K562 (cell line): ENCODE measurements at regions not wholly inside any gene's neighbourhood (a gene's known extent, or its start where the extent isn't known, plus 50 kb on each side); places are given as distances from the start of the nearest gene placed in this dataset.

ENCODE experiments used
- ATAC-seq: fragments of 200-7000 bp; cut with Tn5 transposase; 3 replicates; pipeline ENCODE4 v1.9.1; 2020; ENCODE audit warnings: moderate library complexity
- BruUV-seq: library from RNA; stranded (reverse); fragments of 400-500 nt; replicated peaks from 2 replicates; lab custom pipeline; 2021; lab: Mats Ljungman, UMichigan
- CTCF ChIA-PET: fragments of 300-600 bp; formaldehyde crosslinking; extraction: SDS; loops from one replicate; lab custom pipeline; 2021; ENCODE audit warnings: low intra/inter-chr PET ratio; lab: Yijun Ruan, JAX
- POLR2A ChIA-PET: fragments of 300-600, 350-650 bp; sonication (Branson Sonifier 250); formaldehyde crosslinking; extraction: SDS; loops from one replicate; lab custom pipeline; 2021; ENCODE audit warnings: antibody characterized with exemption, inconsistent platforms; lab: Yijun Ruan, JAX
- DNase-seq, 4 experiments: peaks; one replicate each; pipeline versions ENCODE4 v3.0.0 to v3.0.0-alpha.2; 2011 to 2018; ENCODE audit warnings: low spot score in 3 of 4, mixed read lengths in 3 of 4; ENCODE audit errors: extremely low read depth in 1 of 4
- FAIRE-seq: peaks from 2 replicates; lab custom pipeline; 2011; peaks lifted over from hg19 to GRCh38; lab: Jason Lieb, UNC
- H2AFZ ChIP-seq: 2 replicates; pipeline ENCODE4 v1.6.0; 2011; ENCODE audit warnings: low read depth, low read length, control low read depth, inconsistent platforms
- H3K27ac ChIP-seq: fragments of 200-600 bp; 3 replicates; pipeline ENCODE4 v1.8.0; 2011; ENCODE audit warnings: low read depth, mild to moderate bottlenecking, control low read depth, inconsistent platforms, low read length, moderate library complexity, mixed read lengths; ENCODE audit errors: extremely low read depth
- H3K27me3 ChIP-seq, 2 experiments: fragments of 300-600 bp in 1 of 2; 2 replicates in 1 of 2; 3 replicates in 1 of 2; pipeline versions ENCODE4 v1.6.0 to v1.8.0; 2011; ENCODE audit warnings: inconsistent platforms in 2 of 2, low read length in 2 of 2, mild to moderate bottlenecking in 1 of 2, mixed read lengths in 1 of 2, moderate library complexity in 1 of 2; ENCODE audit not compliant: control insufficient read depth in 2 of 2, insufficient read depth in 2 of 2
- H3K36me3 ChIP-seq: fragments of 300-600 bp; 3 replicates; pipeline ENCODE4 v1.8.0; 2011; ENCODE audit warnings: mild to moderate bottlenecking, low read length, inconsistent platforms; ENCODE audit not compliant: control insufficient read depth, insufficient read depth
- H3K4me1 ChIP-seq, 2 experiments: fragments of 200-600 bp in 1 of 2; replicated peaks in 1 of 2; 2 replicates in 1 of 2; 3 replicates in 1 of 2; pipeline versions ENCODE4 v1.5.1 to v1.8.0; 2011; ENCODE audit warnings: inconsistent platforms in 2 of 2, low read length in 2 of 2, mild to moderate bottlenecking in 1 of 2, mixed read lengths in 1 of 2, moderate library complexity in 1 of 2; ENCODE audit not compliant: control insufficient read depth in 2 of 2, insufficient read depth in 2 of 2
- H3K4me2 ChIP-seq: 2 replicates; pipeline ENCODE4 v1.6.1; 2011; ENCODE audit warnings: low read length, control low read depth, inconsistent platforms, mixed read lengths; ENCODE audit not compliant: insufficient read depth
- H3K4me3 ChIP-seq: fragments of 200-600 bp; sonication (generic), shearing (Covaris generic); 2 replicates; pipeline ENCODE4 v1.5.1; 2016; ENCODE audit warnings: control low read depth, inconsistent platforms
- H3K79me2 ChIP-seq: fragments of 200-600 bp; 3 replicates; pipeline ENCODE4 v1.8.0; 2011; ENCODE audit warnings: low read length, inconsistent platforms; ENCODE audit not compliant: control insufficient read depth, insufficient read depth
- H3K9ac ChIP-seq, 2 experiments: 2 replicates each; pipeline versions ENCODE4 v1.6.0 to v1.6.1; 2011; ENCODE audit warnings: low read depth in 2 of 2, low read length in 2 of 2, control low read depth in 1 of 2, inconsistent platforms in 1 of 2, mild to moderate bottlenecking in 1 of 2, mixed read lengths in 1 of 2; ENCODE audit not compliant: insufficient read depth in 1 of 2
- H3K9me1 ChIP-seq: one replicate; pipeline ENCODE4 v1.6.0; 2011; ENCODE audit warnings: inconsistent platforms, mild to moderate bottlenecking, low read length, moderate library complexity; ENCODE audit not compliant: control insufficient read depth, insufficient read depth
- H3K9me3 ChIP-seq: replicated peaks from 2 replicates; pipeline ENCODE4 v1.5.1; 2011; ENCODE audit warnings: low read depth, low read length, inconsistent platforms; ENCODE audit not compliant: control insufficient read depth, insufficient read depth
- H4K20me1 ChIP-seq: replicated peaks from 2 replicates; pipeline ENCODE4 v1.6.1; 2011; ENCODE audit warnings: low read length, inconsistent platforms, mixed read lengths; ENCODE audit not compliant: control insufficient read depth, insufficient read depth
- HNRNPK ChIP-seq: fragments of 200-400 bp; formaldehyde crosslinking; IDR thresholded peaks from one replicate; pipeline ENCODE4 v1.6.1; 2018; ENCODE audit warnings: mild to moderate bottlenecking, low read depth, low read length; ENCODE audit not compliant: poor library complexity, severe bottlenecking
- PCBP1 ChIP-seq: fragments of 200-400 bp; formaldehyde crosslinking; IDR thresholded peaks from 2 replicates; pipeline ENCODE4 v1.6.1; 2018; ENCODE audit warnings: mild to moderate bottlenecking, low read depth, low read length; ENCODE audit not compliant: poor library complexity, severe bottlenecking
- TAF1 ChIP-seq: IDR thresholded peaks from 2 replicates; pipeline ENCODE4 v1.6.1; 2011; ENCODE audit warnings: mild to moderate bottlenecking, low read length, moderate library complexity; ENCODE audit not compliant: insufficient read depth, control insufficient read depth, severe bottlenecking; ENCODE audit errors: extremely low read depth
- TSC22D4 ChIP-seq: fragments of 450-650 bp; IDR thresholded peaks from 2 replicates; pipeline ENCODE4 v1.6.1; 2016; ENCODE audit warnings: missing genetic modification characterization, missing biosample characterization, control low read depth
- ZBTB1 ChIP-seq: sonication (generic); formaldehyde crosslinking; IDR thresholded peaks from 2 replicates; pipeline ENCODE4 v1.8.1; 2023; ENCODE audit warnings: missing genetic modification reagents, low read depth, mild to moderate bottlenecking, borderline replicate concordance
- WGBS: fragments of 100-300 bp; shearing (Covaris generic); methylation state at CpG from one replicate; pipeline ENCODE4 v1.1.6; 2016; ENCODE audit warnings: low coverage, mixed read lengths; ENCODE audit not compliant: insufficient coverage; ENCODE audit errors: missing lambda C conversion rate; 5-methylcytosine and 5-hydroxymethylcytosine counted together
- in situ Hi-C: fragments of 300-500 bp; cut with MboI; formaldehyde crosslinking; loops from 4 replicates; pipeline ENCODE4 v1.15.0; 2018; ENCODE audit warnings: inconsistent platforms, mixed read lengths
- intact Hi-C: fragments of 100-400 bp; cut with micrococcal nuclease; formaldehyde crosslinking; loops from 2 replicates; pipeline ENCODE4 v1.14.2; 2022

DNA sequence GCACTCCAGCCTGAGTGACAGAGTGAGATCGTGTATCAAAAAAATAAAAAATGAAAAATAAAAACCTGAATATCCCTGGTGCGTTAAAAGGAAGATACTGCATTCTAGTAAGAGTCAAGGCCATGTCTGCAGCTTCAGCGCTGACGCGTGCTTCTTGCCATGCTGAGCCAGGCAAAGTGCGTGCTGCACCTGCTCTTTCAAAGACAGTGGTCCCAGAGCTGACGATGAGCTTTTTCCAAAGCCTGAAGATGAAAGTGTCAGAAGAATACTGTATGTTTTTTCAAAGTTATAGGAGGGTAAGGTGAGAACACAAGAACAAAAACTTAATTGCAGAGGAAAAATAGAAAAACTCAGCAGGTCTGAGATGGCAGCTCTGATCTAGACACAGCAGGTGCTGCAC, 115.1 kb downstream of the RNASET2 start:
- TF ChIP-seq ZBTB1 (CRISPR knock-in tag) (0 out of 2 replicates have a peak, but pooled peaks have one; percentile 35), TSC22D4 (tag) (no peak)
- Histone ChIP-seq H3K36me3 (no peaks in the 10 kb centered on the region), H3K4me2 (no peak overlapping the region), H3K4me3 (no peak overlapping the region), H3K79me2 (no peaks in the 10 kb centered on the region), H3K9me3 (no peaks in the 10 kb centered on the region), H3K4me1 (peaks cover 0 to 14% of the 10 kb centered on the region in 2 experiments; a peak in 3 of 5 replicates), H3K27ac (no peak overlapping the region), H3K27me3 (peaks cover 2 to 42% of the 10 kb centered on the region in 2 experiments; a peak in 2 of 5 replicates), H4K20me1 (no peaks in the 10 kb centered on the region), H3K9ac (no peak overlapping the region), H3K9me1 (no peaks in the 10 kb centered on the region), H2AFZ (no peak overlapping the region)
- 31% methylated on average over 7 of the region's 7 CpGs for WGBS
- intact Hi-C loops (no loop called here), in situ Hi-C loops (no loop called here)
- no TSS peak for BruUV-seq
- ATAC-seq (no peak), FAIRE-seq (no peak), DNase-seq (no peak)
- ChIA-PET POLR2A (interaction anchor here (0.6 kb wide), 1 partner anchor 154 kb away, joined by 4 read pairs; no protein-coding TSS in a partner anchor), CTCF (no interaction called here)

DNA sequence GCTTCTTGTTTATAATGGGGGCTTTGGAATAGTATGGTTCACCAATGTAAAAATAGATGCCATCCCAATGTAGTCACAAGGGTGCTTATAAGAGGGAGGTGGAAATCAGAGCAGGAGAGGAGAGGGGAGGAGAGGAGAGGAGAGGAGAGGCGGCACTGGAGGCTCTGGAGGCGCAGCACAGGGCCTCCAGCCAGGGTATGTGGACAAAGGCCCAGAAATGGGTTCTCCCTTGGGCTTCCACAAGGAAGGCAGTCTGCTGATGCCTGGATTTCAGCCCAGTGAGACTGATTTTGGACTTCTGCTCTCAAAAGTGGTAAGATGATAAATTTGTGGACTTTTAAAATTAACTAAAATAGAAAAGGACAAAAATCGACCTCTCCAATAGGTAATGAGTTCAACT, 116.8 kb downstream of the RNASET2 start:
- Histone ChIP-seq H3K79me2 (no peaks in the 10 kb centered on the region), H2AFZ (no peak overlapping the region), H3K4me3 (no peak overlapping the region), H3K27ac (no peak overlapping the region), H3K9ac (no peak overlapping the region), H3K4me1 (peaks cover 0 to 14% of the 10 kb centered on the region in 2 experiments; a peak in 3 of 5 replicates), H3K36me3 (no peaks in the 10 kb centered on the region), H3K9me1 (no peaks in the 10 kb centered on the region), H3K4me2 (no peak overlapping the region), H4K20me1 (no peaks in the 10 kb centered on the region), H3K27me3 (peaks cover 2 to 42% of the 10 kb centered on the region in 2 experiments; a peak in 2 of 5 replicates), H3K9me3 (no peaks in the 10 kb centered on the region)
- 5% methylated on average over 1 of the region's 3 CpGs for WGBS
- ATAC-seq (no peak), FAIRE-seq (no peak), DNase-seq (no peak)
- intact Hi-C loops (no loop called here), in situ Hi-C loops (no loop called here)
- CTCF ChIA-PET: no interaction called here
- TF ChIP-seq TAF1 (no peak), HNRNPK (peak; percentile 53), PCBP1 (peak; percentile 80)
- no TSS peak for BruUV-seq
- POLR2A ChIA-PET: no interaction called here
